Hematopoietic multipotent progenitor cell treated with erythropoietin and hydrocortisone succinate and interleukin-3 and kit ligand, for 4 days (in vitro differentiated cells): ENCODE measurements at regions not wholly inside any gene's neighbourhood (a gene's known extent, or its start where the extent isn't known, plus 50 kb on each side); places are given as distances from the start of the nearest gene placed in this dataset.

ENCODE experiments used
- DNase-seq: peaks from one replicate; pipeline ENCODE4 v3.0.0-alpha.2; 2015

- DNase-seq, result no peak
Observed at GRCh38 chr2:67212203-67212602, 184.9 kb upstream of the ETAA1 start.

DNA sequence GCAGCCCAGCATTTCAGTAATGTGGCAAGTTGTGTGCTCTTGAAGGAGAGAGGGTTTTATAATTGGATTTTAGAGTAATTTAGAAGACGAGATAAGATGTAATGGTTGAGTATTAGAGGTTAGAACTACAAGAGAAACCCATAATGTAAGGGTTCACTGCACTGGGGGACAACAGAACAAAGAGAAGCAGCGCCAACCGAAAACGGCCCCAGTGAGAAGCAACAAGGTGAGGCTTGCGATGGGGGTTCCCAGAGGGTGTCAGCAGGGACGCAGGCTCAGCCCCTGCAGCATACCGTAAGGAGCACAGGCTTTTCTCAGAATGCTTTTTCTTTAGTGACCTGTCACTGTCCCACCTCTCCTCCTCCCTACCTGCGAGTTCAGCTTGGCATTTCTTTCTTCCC lies 183.9 kb upstream of the ETAA1 start:
- no peak for DNase-seq

DNA sequence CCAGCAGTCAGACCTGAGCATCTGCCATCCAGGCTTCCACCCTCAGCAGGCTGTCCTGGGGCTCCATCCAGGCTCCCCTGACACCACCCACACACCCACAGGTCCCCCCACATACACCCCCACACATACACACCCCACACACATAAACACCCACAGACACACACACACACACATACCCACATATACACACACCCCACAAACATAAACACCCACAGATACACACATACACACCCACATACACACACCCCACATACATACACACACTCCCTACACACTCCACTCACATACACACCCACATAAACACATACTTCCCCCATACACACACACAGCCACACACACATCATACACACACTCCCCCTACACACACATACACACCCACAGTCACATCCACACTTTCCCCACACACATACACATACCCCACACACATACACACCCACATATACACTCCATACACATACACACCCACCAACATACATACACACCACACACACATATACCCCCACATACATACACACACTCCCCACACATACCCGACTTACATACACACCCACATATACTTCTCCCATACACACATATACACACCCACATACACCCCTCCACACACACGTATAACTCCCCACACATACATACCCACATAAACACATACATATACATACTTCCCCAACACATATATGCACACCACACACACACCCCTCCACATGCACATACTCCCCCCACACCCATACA lies 183.3 kb upstream of the ETAA1 start:
- DNase-seq, result no peak

GRCh38 chr2:67214585-67215185 lies 182.4 kb upstream of the ETAA1 start:
- no peak for DNase-seq

DNA sequence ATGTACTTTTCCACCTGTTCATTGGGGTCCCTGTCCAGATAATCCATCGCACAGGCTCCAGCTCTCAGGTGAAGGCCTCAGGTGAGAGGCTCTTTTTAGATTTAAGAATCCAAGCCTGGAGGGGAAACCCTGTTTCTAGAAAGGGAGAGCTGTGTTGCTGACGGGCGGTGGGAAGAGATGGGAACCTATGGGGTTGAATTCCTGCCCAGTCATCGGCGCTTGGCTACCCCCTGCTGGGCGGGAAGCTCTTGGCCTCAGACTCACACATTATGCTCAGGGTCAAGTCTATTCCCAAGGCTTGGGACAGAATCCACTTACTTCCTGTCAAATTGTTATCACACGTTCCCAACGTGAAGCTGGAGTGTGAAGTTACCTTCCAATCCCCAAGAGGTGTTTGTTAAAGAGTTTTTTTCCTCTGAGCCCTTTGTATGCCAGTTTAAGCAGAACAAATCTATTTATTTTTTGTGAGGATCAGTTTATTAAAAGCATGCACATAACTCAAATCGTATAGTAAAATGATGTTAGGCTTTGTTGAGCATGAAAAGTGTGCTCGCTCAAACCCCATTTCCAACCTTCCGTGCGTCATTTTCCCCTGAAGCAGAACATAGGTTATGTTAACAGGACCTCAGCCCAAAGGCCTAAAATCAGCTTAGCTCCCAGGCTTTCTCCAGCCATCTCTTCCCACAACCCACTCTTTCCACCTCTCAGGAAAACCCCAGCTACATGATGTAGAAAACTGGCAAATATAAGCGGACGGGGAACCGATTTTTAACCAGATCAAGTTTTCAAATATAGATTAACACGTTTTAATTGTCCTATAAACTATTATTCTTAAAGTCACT lies 181.7 kb upstream of the ETAA1 start:
- DNase-seq, result peak; percentile 71

- no peak for DNase-seq
Observed at GRCh38 chr2:67216103-67216502, 181.0 kb upstream of the ETAA1 start.

DNA sequence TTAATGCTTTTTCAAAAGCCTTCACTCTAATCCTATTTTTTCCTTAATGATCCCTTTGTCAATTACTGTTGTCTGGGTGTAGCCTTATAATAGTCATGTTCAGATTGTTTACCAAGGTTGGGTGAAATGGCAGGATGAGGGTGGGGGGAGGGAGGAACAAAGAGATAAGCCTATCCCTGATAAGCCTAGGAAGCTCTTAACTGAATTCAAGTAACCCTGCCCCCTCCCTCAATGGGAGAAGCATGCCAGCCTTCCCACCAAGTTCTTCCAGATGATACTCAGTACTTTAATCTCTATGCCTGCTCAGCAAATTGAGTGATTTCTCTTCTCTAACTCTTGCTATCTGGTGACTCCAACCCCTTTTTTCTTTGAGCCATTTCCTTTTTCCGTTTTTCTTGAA lies 180.3 kb upstream of the ETAA1 start:
- DNase-seq, result no peak

- no peak for DNase-seq
Observed at GRCh38 chr2:67217398-67217797, 179.7 kb upstream of the ETAA1 start.

- DNase-seq, result no peak
Observed at GRCh38 chr2:67218056-67218455, 179.1 kb upstream of the ETAA1 start.

- no peak for DNase-seq
Observed at GRCh38 chr2:67219651-67220050, 177.5 kb upstream of the ETAA1 start.

- DNase-seq, result no peak
Observed at GRCh38 chr2:67221266-67221665, 175.9 kb upstream of the ETAA1 start.

GRCh38 chr2:67225287-67225973 lies 171.7 kb upstream of the ETAA1 start:
- no peak for DNase-seq

- no peak for DNase-seq
Observed at GRCh38 chr2:67229706-67230105, 167.4 kb upstream of the ETAA1 start.

DNA sequence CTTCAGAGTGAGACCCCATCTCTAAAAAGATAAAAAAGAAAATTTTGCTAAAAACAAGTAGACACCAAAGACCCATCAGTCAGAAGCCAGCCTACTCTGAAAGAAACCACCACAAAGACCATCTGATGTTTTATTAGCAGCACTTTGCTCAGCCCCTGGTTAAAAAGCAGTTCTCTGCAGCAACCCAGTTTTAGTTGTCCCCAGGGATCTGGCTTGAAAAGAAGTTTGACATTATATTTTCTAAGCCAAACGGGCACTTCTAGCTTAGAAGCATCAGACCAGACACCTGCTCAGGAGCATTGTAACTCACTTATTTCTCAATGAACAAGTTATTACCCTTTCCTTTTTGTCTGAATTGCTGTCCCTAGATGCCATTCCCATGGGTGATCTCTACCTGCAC lies 164.2 kb upstream of the ETAA1 start:
- DNase-seq, result no peak

- DNase-seq, result peak; percentile 59
Observed at GRCh38 chr2:67234440-67234839, 162.7 kb upstream of the ETAA1 start.

DNA sequence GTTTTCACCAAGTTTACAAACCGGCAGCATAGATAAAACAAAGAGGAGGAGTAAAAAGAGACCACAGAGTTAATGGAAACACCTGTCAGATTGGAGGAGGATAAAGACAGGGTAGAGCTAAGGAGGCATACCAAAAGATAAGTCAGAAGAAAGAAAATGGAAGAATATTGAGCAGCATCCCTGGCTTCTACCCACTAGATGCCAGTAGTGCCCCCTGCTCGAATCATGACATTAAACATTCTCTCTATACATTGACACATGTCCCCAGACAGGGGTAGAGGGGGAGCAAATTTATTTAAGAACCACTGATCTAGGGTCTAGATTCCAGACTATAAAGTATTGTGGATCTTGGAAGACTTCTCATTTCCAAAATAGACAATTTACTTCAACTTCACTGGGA lies 159.8 kb upstream of the ETAA1 start:
- peak; percentile 4 for DNase-seq

DNA sequence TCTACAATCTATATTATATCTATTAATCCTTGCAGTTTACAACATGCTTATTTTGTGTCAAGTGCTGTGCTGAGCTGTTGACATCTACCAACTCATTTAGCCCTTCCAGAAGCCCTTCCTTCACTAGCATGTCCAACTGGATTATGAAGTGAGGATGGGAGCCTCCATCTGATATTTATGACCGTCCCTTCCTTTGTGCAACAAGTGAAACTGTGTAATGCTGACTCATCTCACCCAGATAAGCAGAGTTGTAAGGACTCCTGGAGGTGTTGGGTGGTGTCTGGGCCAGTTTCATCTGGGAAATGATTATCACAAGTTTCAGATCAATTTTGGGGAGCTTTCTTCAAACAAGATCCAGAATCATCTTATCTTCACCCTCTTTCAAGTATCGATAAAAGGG lies 156.6 kb upstream of the ETAA1 start:
- DNase-seq, result peak; percentile 7

DNA sequence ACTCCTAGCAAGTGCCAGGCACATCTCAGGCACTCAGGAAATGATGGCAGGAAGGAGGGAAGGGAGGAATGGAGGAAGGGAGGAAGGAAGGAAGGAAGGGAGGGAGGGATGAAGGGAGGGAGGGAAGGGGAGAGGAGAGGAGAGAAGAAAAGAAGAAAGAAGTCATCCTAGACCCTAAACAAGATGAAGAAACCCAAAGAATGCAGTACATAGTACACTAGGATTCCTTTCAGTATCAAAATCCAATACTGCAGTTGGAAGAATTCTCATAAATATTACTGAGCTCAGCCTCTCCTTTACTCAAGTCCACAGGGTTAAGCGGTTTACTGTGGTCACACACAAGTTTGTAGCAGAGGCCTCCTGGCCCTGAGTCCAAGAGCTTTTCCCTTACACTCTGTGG lies 155.7 kb upstream of the ETAA1 start:
- no peak for DNase-seq

DNA sequence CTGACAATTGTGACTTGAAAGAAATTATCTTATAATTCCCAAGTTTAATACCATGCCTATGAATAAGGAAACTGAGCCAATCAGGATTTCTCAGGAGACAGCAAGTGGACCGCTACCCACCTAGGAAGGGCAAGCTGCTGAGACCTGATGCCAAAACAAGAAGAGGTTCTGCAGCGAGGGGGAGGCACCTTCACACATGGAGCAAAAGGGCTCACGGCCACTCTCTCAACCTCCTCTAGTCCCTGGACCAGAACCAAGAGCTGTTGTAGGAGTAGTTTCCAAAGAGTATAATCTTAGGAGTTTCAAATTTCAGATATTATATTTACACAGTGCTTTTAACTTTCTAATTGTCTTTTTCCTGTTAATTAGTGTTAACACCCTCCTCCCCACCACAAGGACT lies 154.7 kb upstream of the ETAA1 start:
- no peak for DNase-seq

GRCh38 chr2:67243919-67244318 lies 153.2 kb upstream of the ETAA1 start:
- no peak for DNase-seq

DNA sequence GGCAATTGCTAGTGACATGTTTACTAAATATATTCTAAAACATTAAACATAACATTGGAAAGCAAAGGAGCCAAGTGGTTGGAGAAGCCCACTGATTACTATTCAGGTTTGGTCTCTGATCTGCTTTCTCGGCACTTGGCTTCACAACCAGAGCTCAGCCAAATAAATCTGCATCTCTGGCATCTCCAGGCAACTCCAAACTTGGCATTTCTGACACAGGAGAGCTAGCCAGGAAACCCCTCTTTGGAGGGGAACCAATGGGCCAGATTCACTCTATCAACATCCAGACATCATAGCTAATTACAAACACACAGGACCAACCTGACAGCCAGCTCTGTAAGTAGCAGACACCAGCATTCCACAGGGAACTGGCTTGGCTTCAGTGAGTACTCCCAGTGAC lies 150.3 kb upstream of the ETAA1 start:
- no peak for DNase-seq

DNA sequence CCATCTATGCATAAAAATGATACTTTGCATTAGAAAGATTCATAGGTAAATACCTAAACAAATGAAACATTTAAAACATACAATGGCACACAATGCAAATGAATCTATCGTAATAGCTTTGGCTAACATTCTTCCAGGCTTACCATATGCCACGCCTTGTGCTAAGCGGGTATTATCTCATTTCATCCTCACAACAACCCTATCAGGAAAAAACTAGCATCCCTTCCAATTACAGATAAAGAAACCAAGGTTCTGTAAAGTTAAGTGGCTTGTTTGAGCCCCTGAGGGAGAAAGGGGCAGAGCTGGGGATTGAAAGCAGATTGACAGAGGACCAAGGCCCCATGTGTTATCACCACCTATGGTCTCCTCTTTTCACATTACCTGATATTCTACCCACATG lies 145.4 kb upstream of the ETAA1 start:
- no peak for DNase-seq

- DNase-seq, result peak; percentile 57
Observed at GRCh38 chr2:67255933-67256615, 141.1 kb upstream of the ETAA1 start.
